SJCRH30 (cell line): ENCODE measurements at regions not wholly inside any gene's neighbourhood (a gene's known extent, or its start where the extent isn't known, plus 50 kb on each side); places are given as distances from the start of the nearest gene placed in this dataset.

Experiments
- DNase-seq, 2 experiments: peaks; one replicate each; pipeline ENCODE4 v3.0.0-alpha.2; 2015 to 2020
- H3K27ac ChIP-seq: fragments of 250-450 bp; sonication (Bioruptor Pico); 2 replicates; pipeline ENCODE4 v1.5.1; 2020; ENCODE audit warnings: mild to moderate bottlenecking, moderate library complexity
- H3K27me3 ChIP-seq: fragments of 250-450 bp; sonication (Bioruptor Pico); 2 replicates; pipeline ENCODE4 v1.5.1; 2020; ENCODE audit warnings: mild to moderate bottlenecking, moderate library complexity
- H3K36me3 ChIP-seq: fragments of 250-450 bp; sonication (Bioruptor Pico); 2 replicates; pipeline ENCODE4 v1.5.1; 2020; ENCODE audit warnings: mild to moderate bottlenecking, moderate library complexity
- H3K4me1 ChIP-seq: fragments of 250-450 bp; sonication (Bioruptor Pico); 2 replicates; pipeline ENCODE4 v1.5.1; 2020; ENCODE audit warnings: mild to moderate bottlenecking, moderate library complexity
- H3K4me3 ChIP-seq: fragments of 250-450 bp; sonication (Bioruptor Pico); 2 replicates; pipeline ENCODE4 v1.5.1; 2020; ENCODE audit warnings: mild to moderate bottlenecking, moderate library complexity
- H3K9me3 ChIP-seq: fragments of 250-450 bp; sonication (Bioruptor Pico); replicated peaks from 2 replicates; pipeline ENCODE4 v1.5.1; 2020; ENCODE audit warnings: mild to moderate bottlenecking, moderate library complexity

DNA sequence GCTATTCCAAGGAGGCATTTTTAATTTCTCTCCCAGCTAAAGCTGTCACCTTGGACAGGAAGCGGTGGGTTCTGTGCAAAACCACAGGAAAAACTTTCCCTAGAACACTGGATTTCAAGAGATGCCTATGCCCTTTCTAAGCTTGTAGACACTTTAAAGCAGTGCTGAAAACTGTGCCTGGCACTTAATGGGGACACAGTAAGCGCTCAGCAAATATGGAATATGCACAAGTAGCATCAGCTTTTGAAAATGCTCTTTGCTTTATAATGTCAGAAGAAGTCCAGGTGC, 50.9 kb upstream of the TARBP1 start:
- no peak overlapping the region for H3K4me3 ChIP-seq
- no peaks in the 10 kb centered on the region for H3K9me3 ChIP-seq
- no peaks in the 10 kb centered on the region for H3K27me3 ChIP-seq
- no peak overlapping the region for H3K27ac ChIP-seq
- no peak for DNase-seq
- H3K4me1 ChIP-seq = no peaks in the 10 kb centered on the region; the same call in 1 of the 2 replicates
- H3K36me3 ChIP-seq = no peaks in the 10 kb centered on the region

DNA sequence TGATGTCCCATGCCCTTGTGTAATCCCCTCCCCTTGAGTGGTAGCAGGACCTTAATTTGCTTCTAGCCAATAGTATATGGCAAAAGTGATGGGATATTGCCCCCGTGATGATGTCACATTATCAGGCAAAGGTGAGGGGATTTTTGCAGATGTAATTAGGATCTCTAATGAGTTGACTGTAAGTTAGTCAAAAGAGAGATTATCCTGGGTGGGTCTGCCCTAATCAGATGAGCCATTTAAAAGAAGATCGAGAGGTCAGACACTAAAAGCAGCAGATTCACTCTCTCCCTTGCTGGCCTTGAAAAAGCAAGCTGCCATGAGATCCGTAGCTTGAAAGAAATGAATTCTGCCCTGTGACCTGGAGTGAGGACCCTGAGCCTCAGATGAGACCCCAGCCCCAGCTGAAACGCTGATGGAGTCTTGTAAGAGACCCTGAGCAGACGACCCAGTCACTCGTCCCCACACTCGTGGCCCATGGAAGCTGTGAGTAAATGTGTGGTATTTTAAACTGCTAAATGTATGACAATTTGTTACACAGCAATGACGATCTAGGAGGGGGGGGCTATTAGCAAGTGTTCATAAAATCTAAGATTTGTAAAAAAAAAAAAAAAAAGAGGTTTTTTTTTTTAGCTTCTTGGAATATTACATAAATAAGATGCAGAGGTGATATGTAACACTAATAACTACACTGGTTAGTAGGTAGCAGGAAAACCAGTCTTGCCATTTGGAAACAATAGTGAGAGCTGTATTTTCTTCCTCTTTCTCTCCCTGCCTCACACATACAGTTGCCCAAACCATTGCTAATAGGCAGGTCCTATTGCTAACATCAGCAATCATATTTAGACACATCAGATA, 50.3 kb upstream of the TARBP1 start:
- Histone ChIP-seq H3K27ac (no peak overlapping the region), H3K27me3 (no peaks in the 10 kb centered on the region), H3K9me3 (no peaks in the 10 kb centered on the region), H3K4me1 (peaks cover 1% of the 10 kb centered on the region), H3K36me3 (no peaks in the 10 kb centered on the region), H3K4me3 (no peak overlapping the region)
- DNase-seq = no peak
